Smooth muscle cell (in vitro differentiated cells): ENCODE measurements at regions not wholly inside any gene's neighbourhood (a gene's known extent, or its start where the extent isn't known, plus 50 kb on each side); places are given as distances from the start of the nearest gene placed in this dataset.

Experiments
- DNase-seq: peaks from one replicate; lab custom pipeline; 2025; ENCODE audit not compliant: unreplicated experiment; lab: John Stamatoyannopoulos, UW
- H2AFZ ChIP-seq: fragments of 200-600 bp; sonication (generic); 2 replicates; pipeline ENCODE4 v1.6.0; 2016; ENCODE audit warnings: antibody characterized with exemption, low read depth, mild to moderate bottlenecking
- H3F3A ChIP-seq: fragments of 200-600 bp; sonication (generic); 2 replicates; pipeline ENCODE4 v1.6.0; 2017; ENCODE audit warnings: antibody characterized with exemption, low read depth
- H3K27ac ChIP-seq: fragments of 200-600 bp; sonication (generic); 2 replicates; pipeline ENCODE4 v1.5.1; 2016; ENCODE audit warnings: low read depth, mild to moderate bottlenecking
- H3K27me3 ChIP-seq: fragments of 200-600 bp; sonication (generic); 2 replicates; pipeline ENCODE4 v1.6.1; 2016; ENCODE audit warnings: low read depth, mild to moderate bottlenecking
- H3K36me3 ChIP-seq: fragments of 200-600 bp; sonication (generic); 2 replicates; pipeline ENCODE4 v1.5.1; 2016; ENCODE audit warnings: low read depth
- H3K4me1 ChIP-seq: fragments of 200-600 bp; sonication (generic); 2 replicates; pipeline ENCODE4 v1.5.1; 2016; ENCODE audit warnings: low read depth
- H3K4me2 ChIP-seq: fragments of 200-600 bp; sonication (generic); 2 replicates; pipeline ENCODE4 v1.6.0; 2016; ENCODE audit warnings: mild to moderate bottlenecking
- H3K4me3 ChIP-seq: fragments of 200-600 bp; sonication (generic); 2 replicates; pipeline ENCODE4 v1.5.1; 2016; ENCODE audit warnings: mild to moderate bottlenecking
- H3K79me2 ChIP-seq: fragments of 200-600 bp; sonication (generic); 2 replicates; pipeline ENCODE4 v1.6.0; 2016; ENCODE audit warnings: low read depth, mild to moderate bottlenecking
- H3K9ac ChIP-seq: fragments of 200-600 bp; sonication (generic); 2 replicates; pipeline ENCODE4 v1.6.0; 2016; ENCODE audit warnings: low read depth
- H3K9me3 ChIP-seq: fragments of 200-600 bp; sonication (generic); replicated peaks from 2 replicates; pipeline ENCODE4 v1.5.1; 2016; ENCODE audit warnings: low read depth
- H4K20me1 ChIP-seq: fragments of 200-600 bp; sonication (generic); 2 replicates; pipeline ENCODE4 v1.6.0; 2016; ENCODE audit warnings: low read depth
- WGBS: methylation state at CpG from one replicate; pipeline ENCODE4 v1.1.7; 2016; ENCODE audit warnings: low lambda C conversion rate; 5-methylcytosine and 5-hydroxymethylcytosine counted together
- TF ChIP-seq, protein P1 (sequence below): fragments of 200-600 bp; sonication (generic); IDR thresholded peaks from 2 replicates; pipeline ENCODE4 v1.5.1; 2017; ENCODE audit warnings: borderline replicate concordance, mild to moderate bottlenecking, antibody characterized with exemption; ENCODE audit not compliant: insufficient read depth, poor library complexity, severe bottlenecking

DNA sequence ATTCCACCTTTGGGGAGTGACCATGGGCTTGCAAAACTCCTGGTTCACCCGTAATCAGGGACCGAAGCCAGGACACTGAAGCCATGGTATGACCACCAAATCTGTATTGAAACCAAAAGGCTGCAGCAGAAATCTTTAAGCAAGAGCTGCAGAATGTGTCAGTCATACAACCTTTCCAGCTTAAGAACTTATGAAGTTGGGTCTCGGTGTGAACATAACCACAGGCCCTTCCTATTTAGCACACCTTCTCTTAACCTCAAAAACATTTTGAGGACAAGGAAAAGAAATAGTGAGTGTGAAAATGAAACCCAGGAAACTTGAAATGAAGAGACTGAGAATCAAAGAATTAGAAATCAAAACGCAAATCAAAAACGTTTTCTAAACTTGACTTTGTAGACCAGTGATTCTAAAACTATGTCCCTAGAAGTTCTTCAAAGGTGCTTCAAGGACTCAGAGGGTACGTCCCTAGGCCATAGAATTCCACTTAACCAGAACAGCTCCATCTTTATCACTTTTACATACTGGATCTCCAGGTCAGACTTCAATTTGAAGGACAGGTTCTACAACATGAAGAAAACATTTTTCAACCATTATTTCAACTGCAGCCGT lies 231.6 kb upstream of the GRIP1 start:
- H3K4me3 ChIP-seq: no peak overlapping the region
- no peak overlapping the region for H3K4me2 ChIP-seq
- no peaks in the 10 kb centered on the region for H3K36me3 ChIP-seq
- no peak overlapping the region for H3K9ac ChIP-seq
- no peak for DNase-seq
- no peaks in the 10 kb centered on the region for H3K79me2 ChIP-seq
- peaks cover 3% of the 10 kb centered on the region for H3F3A ChIP-seq
- TF ChIP-seq, protein P1, sequence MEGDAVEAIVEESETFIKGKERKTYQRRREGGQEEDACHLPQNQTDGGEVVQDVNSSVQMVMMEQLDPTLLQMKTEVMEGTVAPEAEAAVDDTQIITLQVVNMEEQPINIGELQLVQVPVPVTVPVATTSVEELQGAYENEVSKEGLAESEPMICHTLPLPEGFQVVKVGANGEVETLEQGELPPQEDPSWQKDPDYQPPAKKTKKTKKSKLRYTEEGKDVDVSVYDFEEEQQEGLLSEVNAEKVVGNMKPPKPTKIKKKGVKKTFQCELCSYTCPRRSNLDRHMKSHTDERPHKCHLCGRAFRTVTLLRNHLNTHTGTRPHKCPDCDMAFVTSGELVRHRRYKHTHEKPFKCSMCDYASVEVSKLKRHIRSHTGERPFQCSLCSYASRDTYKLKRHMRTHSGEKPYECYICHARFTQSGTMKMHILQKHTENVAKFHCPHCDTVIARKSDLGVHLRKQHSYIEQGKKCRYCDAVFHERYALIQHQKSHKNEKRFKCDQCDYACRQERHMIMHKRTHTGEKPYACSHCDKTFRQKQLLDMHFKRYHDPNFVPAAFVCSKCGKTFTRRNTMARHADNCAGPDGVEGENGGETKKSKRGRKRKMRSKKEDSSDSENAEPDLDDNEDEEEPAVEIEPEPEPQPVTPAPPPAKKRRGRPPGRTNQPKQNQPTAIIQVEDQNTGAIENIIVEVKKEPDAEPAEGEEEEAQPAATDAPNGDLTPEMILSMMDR: no peak
- peaks cover 8% of the 10 kb centered on the region for H3K4me1 ChIP-seq
- no peak overlapping the region for H3K27ac ChIP-seq
- no peaks in the 10 kb centered on the region for H4K20me1 ChIP-seq
- H2AFZ ChIP-seq: no peak overlapping the region
- H3K9me3 ChIP-seq: no peaks in the 10 kb centered on the region
- 90% methylated on average over 7 of the region's 7 CpGs for WGBS
- H3K27me3 ChIP-seq: no peaks in the 10 kb centered on the region

DNA sequence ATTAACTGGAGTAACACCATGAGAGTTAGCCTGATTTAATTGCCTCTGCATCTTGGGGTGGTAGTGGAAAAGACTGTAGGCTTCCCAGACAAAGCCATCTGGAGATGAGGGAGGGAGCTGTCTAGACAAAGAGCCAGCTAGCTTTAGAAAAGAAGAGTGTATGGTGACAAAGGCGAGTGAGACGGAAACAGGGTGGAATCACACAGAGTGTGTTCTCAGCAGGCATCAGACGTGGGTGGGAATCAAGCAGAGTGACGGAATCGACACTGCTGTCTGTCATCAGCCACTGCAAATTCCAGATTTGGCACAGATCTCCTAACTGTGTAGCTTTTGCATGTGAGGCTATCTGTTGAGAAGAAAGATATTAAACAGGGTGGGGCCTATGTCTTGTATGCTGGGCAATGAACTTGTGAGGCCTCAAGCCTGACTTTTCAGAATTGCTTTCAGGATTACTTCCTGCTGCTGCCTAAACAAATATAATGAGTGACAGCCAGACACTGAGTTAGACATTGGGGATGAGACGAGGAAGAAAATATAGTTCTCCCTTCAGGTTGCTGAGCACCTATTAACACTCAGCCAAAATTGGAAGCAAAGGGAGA lies 236.5 kb upstream of the GRIP1 start:
- H3F3A ChIP-seq: peaks cover 3% of the 10 kb centered on the region
- no peak for DNase-seq
- H2AFZ ChIP-seq: peak overlapping the region; percentile 59
- no peak overlapping the region for H3K4me3 ChIP-seq
- peak overlapping the region; percentile 78 for H3K27ac ChIP-seq
- TF ChIP-seq, protein P1: no peak
- H3K9me3 ChIP-seq: no peaks in the 10 kb centered on the region
- no peaks in the 10 kb centered on the region for H3K36me3 ChIP-seq
- H3K79me2 ChIP-seq: no peaks in the 10 kb centered on the region
- peak overlapping the region; percentile 30 for H3K9ac ChIP-seq
- H3K4me2 ChIP-seq: peak overlapping the region; percentile 1
- H3K27me3 ChIP-seq: no peaks in the 10 kb centered on the region
- no peaks in the 10 kb centered on the region for H4K20me1 ChIP-seq
- whole genome bisulfite sequencing: 39% methylated on average over 6 of the region's 6 CpGs
- peaks cover 18% of the 10 kb centered on the region for H3K4me1 ChIP-seq

DNA sequence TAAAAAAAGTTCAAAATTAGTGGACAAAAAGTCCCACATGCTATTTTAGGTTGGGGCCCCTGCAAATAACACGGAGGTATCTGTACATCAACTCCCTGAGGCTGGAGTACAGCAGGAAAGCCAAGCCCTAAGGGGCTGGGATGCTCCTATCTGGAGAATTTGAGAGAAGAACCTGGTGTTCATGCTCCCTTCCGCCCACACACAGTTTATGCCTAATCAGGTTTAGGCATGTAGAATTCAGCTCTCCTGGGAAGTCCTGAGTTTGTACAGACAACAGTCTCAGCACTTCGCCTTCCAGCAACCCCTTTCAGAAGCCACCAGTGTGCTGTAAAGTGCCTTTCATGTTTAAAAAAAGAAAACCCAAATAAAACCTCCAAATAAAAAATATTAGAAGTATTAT lies 237.3 kb upstream of the GRIP1 start:
- Histone ChIP-seq H3K4me2 (no peak overlapping the region), H4K20me1 (no peaks in the 10 kb centered on the region), H3K4me1 (peaks cover 18% of the 10 kb centered on the region), H3K9me3 (no peaks in the 10 kb centered on the region), H3K36me3 (no peaks in the 10 kb centered on the region), H2AFZ (no peak overlapping the region), H3K9ac (no peak overlapping the region), H3K27ac (peak overlapping the region; percentile 78), H3K27me3 (no peaks in the 10 kb centered on the region), H3K79me2 (no peaks in the 10 kb centered on the region), H3F3A (peaks cover 3% of the 10 kb centered on the region), H3K4me3 (no peak overlapping the region)
- TF ChIP-seq, protein P1: no peak
- no peak for DNase-seq
- 70% methylated on average over 3 of the region's 3 CpGs for WGBS

DNA sequence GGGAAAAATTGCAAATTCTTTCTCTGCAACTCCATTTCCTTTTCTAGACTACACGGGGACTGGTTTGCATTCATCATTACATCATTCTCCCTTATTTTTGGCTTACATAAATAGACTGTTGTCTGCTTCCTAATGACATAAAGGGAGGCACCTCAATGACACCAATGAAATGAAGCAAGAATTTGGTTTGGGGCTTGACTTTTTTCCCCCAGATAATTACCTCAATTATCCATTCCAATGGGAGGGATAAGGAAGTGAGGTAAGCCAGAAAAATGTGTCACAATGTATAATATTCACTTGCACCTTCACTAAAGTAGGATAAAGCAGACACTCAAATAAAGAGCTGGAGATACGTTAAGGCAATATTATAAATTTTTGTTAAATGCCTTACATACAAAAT lies 240.6 kb upstream of the GRIP1 start:
- H2AFZ ChIP-seq: no peak overlapping the region
- WGBS: 59% methylated on average over 2 of the region's 2 CpGs
- H4K20me1 ChIP-seq: no peaks in the 10 kb centered on the region
- H3F3A ChIP-seq: peaks cover under 1% of the 10 kb centered on the region
- TF ChIP-seq, protein P1: no peak
- no peak overlapping the region for H3K27ac ChIP-seq
- peaks cover 18% of the 10 kb centered on the region for H3K4me1 ChIP-seq
- no peaks in the 10 kb centered on the region for H3K36me3 ChIP-seq
- H3K79me2 ChIP-seq: no peaks in the 10 kb centered on the region
- DNase-seq: no peak
- no peaks in the 10 kb centered on the region for H3K27me3 ChIP-seq
- no peak overlapping the region for H3K4me2 ChIP-seq
- no peak overlapping the region for H3K9ac ChIP-seq
- H3K4me3 ChIP-seq: no peak overlapping the region
- no peaks in the 10 kb centered on the region for H3K9me3 ChIP-seq
